ENCODE measurements at regions not wholly inside any gene's neighbourhood (a gene's known extent, or its start where the extent isn't known, plus 50 kb on each side); places are given as distances from the start of the nearest gene placed in this dataset.

- TF ChIP-seq, protein P1, sequence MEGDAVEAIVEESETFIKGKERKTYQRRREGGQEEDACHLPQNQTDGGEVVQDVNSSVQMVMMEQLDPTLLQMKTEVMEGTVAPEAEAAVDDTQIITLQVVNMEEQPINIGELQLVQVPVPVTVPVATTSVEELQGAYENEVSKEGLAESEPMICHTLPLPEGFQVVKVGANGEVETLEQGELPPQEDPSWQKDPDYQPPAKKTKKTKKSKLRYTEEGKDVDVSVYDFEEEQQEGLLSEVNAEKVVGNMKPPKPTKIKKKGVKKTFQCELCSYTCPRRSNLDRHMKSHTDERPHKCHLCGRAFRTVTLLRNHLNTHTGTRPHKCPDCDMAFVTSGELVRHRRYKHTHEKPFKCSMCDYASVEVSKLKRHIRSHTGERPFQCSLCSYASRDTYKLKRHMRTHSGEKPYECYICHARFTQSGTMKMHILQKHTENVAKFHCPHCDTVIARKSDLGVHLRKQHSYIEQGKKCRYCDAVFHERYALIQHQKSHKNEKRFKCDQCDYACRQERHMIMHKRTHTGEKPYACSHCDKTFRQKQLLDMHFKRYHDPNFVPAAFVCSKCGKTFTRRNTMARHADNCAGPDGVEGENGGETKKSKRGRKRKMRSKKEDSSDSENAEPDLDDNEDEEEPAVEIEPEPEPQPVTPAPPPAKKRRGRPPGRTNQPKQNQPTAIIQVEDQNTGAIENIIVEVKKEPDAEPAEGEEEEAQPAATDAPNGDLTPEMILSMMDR (conservative IDR thresholded peaks at IDR 0.05; ENCODE audit: low read depth, low read length), result no peak
- no peak for TF ChIP-seq POLR2A (IDR thresholded peaks at IDR 0.05; ENCODE audit: low read depth, low read length)
- no peak for TF ChIP-seq CEBPB (IDR thresholded peaks at IDR 0.05; ENCODE audit: low read depth, low read length)
- no peak for TF ChIP-seq RFX5 (IDR thresholded peaks at IDR 0.05; ENCODE audit: low read depth, low read length)
Measured at GRCh38 chr3:182530316-182530715, 263.0 kb upstream of the ATP11B start.
